GM20000 (cell line): ENCODE measurements at regions not wholly inside any gene's neighbourhood (a gene's known extent, or its start where the extent isn't known, plus 50 kb on each side); places are given as distances from the start of the nearest gene placed in this dataset.

Experiments
- DNase-seq: peaks from one replicate; pipeline ENCODE4 v3.0.0; 2012; ENCODE audit warnings: low spot score
- TF ChIP-seq, protein P1 (sequence below): IDR thresholded peaks from 2 replicates; pipeline ENCODE4 v1.5.1; 2012; ENCODE audit warnings: mild to moderate bottlenecking, control low read depth; ENCODE audit errors: extremely low read depth, missing control alignments

DNA sequence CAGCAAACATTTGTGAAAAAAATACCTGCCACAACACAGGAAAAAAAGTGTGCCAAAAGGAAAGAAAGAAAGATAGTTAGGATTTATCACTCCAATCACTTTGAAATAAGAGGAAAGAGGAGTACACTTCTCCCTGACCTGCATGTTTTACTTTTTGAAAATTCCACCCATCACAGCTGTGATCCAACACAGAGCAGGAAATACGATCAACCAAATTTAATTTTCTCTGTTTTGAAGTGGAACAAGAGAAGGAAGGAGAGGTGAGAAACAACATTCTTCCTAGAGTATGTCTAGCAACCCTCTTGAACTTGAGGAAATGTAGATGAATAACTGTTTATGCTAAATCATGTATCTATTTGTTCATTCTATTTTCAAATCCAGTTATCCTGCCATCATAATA lies 284.7 kb upstream of the SYT1 start:
- TF ChIP-seq, protein P1, sequence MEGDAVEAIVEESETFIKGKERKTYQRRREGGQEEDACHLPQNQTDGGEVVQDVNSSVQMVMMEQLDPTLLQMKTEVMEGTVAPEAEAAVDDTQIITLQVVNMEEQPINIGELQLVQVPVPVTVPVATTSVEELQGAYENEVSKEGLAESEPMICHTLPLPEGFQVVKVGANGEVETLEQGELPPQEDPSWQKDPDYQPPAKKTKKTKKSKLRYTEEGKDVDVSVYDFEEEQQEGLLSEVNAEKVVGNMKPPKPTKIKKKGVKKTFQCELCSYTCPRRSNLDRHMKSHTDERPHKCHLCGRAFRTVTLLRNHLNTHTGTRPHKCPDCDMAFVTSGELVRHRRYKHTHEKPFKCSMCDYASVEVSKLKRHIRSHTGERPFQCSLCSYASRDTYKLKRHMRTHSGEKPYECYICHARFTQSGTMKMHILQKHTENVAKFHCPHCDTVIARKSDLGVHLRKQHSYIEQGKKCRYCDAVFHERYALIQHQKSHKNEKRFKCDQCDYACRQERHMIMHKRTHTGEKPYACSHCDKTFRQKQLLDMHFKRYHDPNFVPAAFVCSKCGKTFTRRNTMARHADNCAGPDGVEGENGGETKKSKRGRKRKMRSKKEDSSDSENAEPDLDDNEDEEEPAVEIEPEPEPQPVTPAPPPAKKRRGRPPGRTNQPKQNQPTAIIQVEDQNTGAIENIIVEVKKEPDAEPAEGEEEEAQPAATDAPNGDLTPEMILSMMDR = no peak
- no peak for DNase-seq

DNA sequence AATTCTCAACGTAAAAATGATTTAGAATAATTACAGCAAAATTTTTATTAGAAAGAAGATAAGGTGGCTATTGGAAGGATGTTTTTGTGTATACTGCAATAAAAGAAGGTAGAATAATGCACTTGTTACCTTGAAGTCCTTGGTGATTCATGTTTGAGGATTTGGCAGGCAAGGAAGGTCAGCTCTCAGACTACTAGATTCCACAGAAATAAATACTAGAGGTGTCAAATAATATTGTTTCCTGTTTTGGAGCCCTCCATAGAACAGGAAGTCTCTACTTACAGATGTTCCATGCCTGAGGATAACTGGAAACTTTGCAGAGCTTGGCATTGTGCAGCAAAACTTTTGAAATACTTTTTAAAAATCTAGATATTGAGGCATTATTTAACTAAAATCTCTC lies 284.3 kb upstream of the SYT1 start:
- TF ChIP-seq, protein P1 = no peak
- DNase-seq = no peak

DNA sequence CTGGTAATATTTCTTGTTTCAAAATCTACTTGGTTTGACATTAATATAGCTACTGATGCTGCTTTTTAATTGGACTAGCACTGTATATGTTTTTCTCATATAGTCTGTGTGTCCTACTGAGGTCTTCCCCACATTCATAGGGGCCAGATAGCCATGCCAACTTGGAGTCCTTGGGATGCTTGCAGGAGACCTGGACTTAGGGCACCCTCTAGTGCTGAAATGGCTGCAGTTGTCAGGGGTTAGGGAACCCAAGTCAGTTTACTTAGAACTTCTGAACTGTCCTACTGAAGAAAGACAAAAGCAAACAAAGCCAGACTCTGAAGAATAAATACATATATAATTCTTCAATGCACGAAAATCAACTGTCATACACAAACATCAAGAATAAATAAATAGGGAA lies 279.9 kb upstream of the SYT1 start:
- TF ChIP-seq, protein P1 = no peak
- no peak for DNase-seq

DNA sequence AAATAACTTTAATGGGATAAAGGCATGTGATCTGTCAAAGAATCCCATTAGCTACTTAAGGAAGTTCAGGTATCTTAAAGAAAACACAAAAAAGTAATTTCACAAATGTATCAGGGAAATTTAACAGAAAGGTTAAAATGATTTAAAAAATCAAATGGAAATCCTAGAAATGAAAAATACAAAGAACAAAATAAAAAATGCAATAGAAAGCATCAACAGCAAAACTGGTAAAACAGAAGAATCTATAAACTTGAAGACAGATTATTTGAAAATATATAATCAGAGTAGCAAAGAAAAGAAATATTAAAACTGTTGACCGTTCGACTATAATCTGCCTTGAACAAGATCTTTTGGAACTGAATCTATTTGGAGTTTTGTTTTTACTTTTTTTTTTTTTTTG lies 279.4 kb upstream of the SYT1 start:
- TF ChIP-seq, protein P1 = no peak
- DNase-seq = no peak

DNA sequence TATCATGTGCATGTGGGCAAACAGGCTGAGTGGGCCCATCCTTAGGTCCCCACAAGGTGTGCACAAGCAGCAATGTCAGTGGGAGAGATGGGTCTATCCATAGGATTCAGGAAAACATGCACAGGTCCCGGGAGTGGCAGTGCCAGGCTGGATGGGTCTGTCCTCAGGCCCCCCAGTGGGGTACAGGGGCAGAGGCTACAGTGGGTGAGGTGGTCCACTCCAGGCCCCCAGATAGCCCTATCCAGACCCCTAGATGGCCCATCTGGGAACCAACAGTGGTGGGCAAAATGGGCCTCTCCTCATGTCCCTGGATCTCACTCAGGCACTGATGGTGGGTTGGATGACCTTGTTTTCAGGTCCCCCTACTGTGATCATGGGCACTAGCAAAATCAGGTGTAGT lies 277.8 kb upstream of the SYT1 start:
- no peak for DNase-seq
- TF ChIP-seq, protein P1 = no peak

DNA sequence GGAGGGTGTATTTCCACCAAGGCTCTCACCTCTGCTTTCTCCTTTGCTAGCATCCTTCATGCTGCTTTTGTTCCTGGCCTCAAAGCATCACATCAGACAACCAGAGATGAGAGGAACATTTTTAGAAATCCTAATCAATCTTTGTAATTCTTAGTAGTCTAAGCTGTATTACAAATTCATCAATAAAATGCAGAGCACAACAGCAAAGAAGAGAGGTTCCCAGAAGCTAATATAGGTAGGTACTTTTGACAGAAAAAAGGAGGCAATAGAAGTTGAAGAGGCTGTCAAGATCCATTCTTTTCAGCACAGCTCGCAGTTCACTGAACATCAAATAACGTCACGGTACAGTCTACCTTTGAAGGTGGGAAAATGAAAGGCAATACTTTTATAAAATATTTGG lies 265.2 kb upstream of the SYT1 start:
- TF ChIP-seq, protein P1 = no peak
- DNase-seq = no peak

DNA sequence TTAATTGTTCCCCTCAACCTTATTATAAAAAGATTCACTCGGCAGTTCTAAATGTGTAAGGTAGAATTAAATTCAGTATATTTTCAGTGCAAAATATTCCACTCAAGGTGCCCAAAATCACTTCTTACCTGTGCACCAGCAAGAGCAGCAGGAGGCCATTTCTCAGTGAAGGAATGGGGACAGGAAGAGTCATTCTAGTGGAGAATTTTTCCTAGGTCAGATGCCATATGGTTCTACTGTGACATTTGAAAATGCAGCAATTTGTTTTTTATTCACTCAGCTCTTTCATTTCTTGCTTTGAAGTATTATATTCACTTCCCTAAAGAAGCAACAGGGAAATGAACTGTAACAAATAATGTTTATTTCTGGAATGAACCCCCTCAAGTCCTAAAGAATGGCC lies 264.0 kb upstream of the SYT1 start:
- TF ChIP-seq, protein P1 = no peak
- DNase-seq = no peak
